Esophagus squamous epithelium (tissue), 5 donors: ENCODE measurements at regions not wholly inside any gene's neighbourhood (a gene's known extent, or its start where the extent isn't known, plus 50 kb on each side); places are given as distances from the start of the nearest gene placed in this dataset.

Experiments used
- DNase-seq: peaks from one replicate; lab custom pipeline; 2025; lab: John Stamatoyannopoulos, UW
- H3K27ac ChIP-seq, 4 donors: fragments of 200-600 bp; sonication (generic); one replicate each; pipeline ENCODE4 v1.5.1; 2016 to 2019; ENCODE audit warnings: mild to moderate bottlenecking in 1 of 4
- H3K27me3 ChIP-seq, 4 donors: fragments of 200-600 bp; sonication (generic); 1 replicate in 3 of 4; 2 replicates in 1 of 4; pipeline versions ENCODE4 v1.5.1 to v1.6.0; 2017 to 2021; ENCODE audit warnings: antibody characterized with exemption in 1 of 4
- H3K36me3 ChIP-seq, 3 donors: fragments of 200-600 bp; sonication (generic); one replicate each; pipeline ENCODE4 v1.5.1; 2016 to 2019
- H3K4me1 ChIP-seq, 3 donors: fragments of 200-600 bp; sonication (generic); one replicate each; pipeline ENCODE4 v1.5.1; 2017 to 2019
- H3K4me3 ChIP-seq, 4 donors: fragments of 200-600 bp; sonication (generic); 1 replicate in 3 of 4; 2 replicates in 1 of 4; pipeline ENCODE4 v1.5.1; 2016 to 2019; ENCODE audit warnings: mild to moderate bottlenecking in 2 of 4, moderate library complexity in 1 of 4
- H3K9me3 ChIP-seq, 3 donors: fragments of 200-600 bp; sonication (generic); one replicate each; pipeline ENCODE4 v1.5.1; 2016 to 2019
- POLR2A ChIP-seq, 4 donors: fragments of 450-650 bp; IDR thresholded peaks; one replicate each; pipeline ENCODE4 v1.6.1; 2017; ENCODE audit warnings: antibody characterized with exemption in 4 of 4, mild to moderate bottlenecking in 4 of 4, moderate library complexity in 3 of 4
- WGBS, 2 donors: methylation state at CpG; one replicate each; pipeline ENCODE4 v1.1.5; 2018; 5-methylcytosine and 5-hydroxymethylcytosine counted together
- intact Hi-C: fragments of 100-400 bp; cut with DNase I; formaldehyde crosslinking; loops from one replicate; pipeline ENCODE4 v1.15.0; 2022
- TF ChIP-seq, protein P1 (sequence below), 6 experiments: fragments of 450-650 bp in 4 of 6; fragments of 200-600 bp in 2 of 6; sonication (generic) in 2 of 6; IDR thresholded peaks; one replicate each; pipeline ENCODE4 v1.5.1; 2016 to 2019; ENCODE audit warnings: antibody characterized with exemption in 6 of 6, mild to moderate bottlenecking in 4 of 6, moderate library complexity in 4 of 6
- donor health status: DM: yes; HTN: yes; CAD: no.

- intact Hi-C loops, result no loop called here
- Histone ChIP-seq H3K4me1 (no peaks in the 10 kb centered on the region), H3K27ac (no peak overlapping the region), H3K36me3 (no peaks in the 10 kb centered on the region), H3K9me3 (no peaks in the 10 kb centered on the region), H3K27me3 (no peaks in the 10 kb centered on the region), H3K4me3 (no peak overlapping the region)
- DNase-seq, result no peak
- WGBS, 2 donors, result 80 to 100% methylated on average over 2 of the region's 2 CpGs
- TF ChIP-seq, protein P1, sequence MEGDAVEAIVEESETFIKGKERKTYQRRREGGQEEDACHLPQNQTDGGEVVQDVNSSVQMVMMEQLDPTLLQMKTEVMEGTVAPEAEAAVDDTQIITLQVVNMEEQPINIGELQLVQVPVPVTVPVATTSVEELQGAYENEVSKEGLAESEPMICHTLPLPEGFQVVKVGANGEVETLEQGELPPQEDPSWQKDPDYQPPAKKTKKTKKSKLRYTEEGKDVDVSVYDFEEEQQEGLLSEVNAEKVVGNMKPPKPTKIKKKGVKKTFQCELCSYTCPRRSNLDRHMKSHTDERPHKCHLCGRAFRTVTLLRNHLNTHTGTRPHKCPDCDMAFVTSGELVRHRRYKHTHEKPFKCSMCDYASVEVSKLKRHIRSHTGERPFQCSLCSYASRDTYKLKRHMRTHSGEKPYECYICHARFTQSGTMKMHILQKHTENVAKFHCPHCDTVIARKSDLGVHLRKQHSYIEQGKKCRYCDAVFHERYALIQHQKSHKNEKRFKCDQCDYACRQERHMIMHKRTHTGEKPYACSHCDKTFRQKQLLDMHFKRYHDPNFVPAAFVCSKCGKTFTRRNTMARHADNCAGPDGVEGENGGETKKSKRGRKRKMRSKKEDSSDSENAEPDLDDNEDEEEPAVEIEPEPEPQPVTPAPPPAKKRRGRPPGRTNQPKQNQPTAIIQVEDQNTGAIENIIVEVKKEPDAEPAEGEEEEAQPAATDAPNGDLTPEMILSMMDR (IDR thresholded peaks at IDR 0.05), result no peak
- TF ChIP-seq POLR2A (IDR thresholded peaks at IDR 0.05), result no peak
Observed at GRCh38 chr10:109426987-109427386, 496.3 kb downstream of the XPNPEP1 start.

DNA sequence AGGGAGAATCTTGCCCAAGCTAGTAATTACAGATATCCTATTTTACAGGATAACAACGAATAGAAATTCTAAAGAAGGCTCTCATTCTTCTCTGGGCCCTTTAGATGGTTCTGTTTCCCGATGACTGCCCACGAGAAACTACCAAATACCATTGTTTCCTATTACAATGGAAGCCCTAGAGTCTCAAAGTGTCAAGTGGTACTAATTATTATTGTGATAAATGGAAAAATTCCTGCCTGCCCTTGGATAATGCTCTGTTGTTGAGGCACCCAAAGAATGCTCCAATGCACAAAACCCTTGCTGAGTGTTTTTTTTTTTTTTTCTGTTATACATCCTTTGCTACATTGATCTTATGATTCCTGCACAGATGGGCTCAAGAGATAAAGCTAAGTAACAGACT, 504.5 kb downstream of the XPNPEP1 start:
- intact Hi-C loops, result no loop called here
- H3K27me3 ChIP-seq, result no peaks in the 10 kb centered on the region
- DNase-seq, result no peak
- no peaks in the 10 kb centered on the region for H3K4me1 ChIP-seq
- H3K36me3 ChIP-seq, result no peaks in the 10 kb centered on the region
- TF ChIP-seq POLR2A (IDR thresholded peaks at IDR 0.05), result no peak
- TF ChIP-seq, protein P1 (IDR thresholded peaks at IDR 0.05), result no peak
- no peak overlapping the region for H3K4me3 ChIP-seq
- no peaks in the 10 kb centered on the region for H3K9me3 ChIP-seq
- no peak overlapping the region for H3K27ac ChIP-seq
- WGBS, 2 donors, result 23 to 38% methylated on average over 3 of the region's 3 CpGs

DNA sequence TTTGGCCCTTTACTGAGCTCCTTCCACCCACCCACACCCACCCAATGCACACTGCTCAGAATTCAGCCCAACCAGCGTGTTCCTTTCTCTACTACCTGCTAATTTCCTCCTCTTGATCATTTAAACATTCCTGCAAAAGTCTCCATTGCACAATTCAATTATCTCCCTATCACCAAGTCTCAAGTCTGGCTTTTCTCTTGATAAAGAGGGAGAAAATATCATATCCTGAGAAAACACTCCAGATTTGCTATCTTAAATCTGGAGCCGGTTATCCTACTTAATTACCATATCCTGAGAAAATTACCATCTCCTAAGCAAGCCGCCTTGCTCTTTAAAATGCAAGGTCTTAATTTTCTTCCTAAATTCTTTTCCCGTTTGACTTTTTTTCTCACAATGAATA, 505.5 kb downstream of the XPNPEP1 start:
- no peaks in the 10 kb centered on the region for H3K9me3 ChIP-seq
- no peak overlapping the region for H3K27ac ChIP-seq
- TF ChIP-seq, protein P1 (IDR thresholded peaks at IDR 0.05), result no peak
- no peak for TF ChIP-seq POLR2A (IDR thresholded peaks at IDR 0.05)
- H3K4me3 ChIP-seq, result no peak overlapping the region
- H3K27me3 ChIP-seq, result no peaks in the 10 kb centered on the region
- intact Hi-C loops, result no loop called here
- DNase-seq, result no peak
- no peaks in the 10 kb centered on the region for H3K36me3 ChIP-seq
- no peaks in the 10 kb centered on the region for H3K4me1 ChIP-seq
- WGBS, 2 donors, result 58 to 65% methylated on average over 4 of the region's 4 CpGs

DNA sequence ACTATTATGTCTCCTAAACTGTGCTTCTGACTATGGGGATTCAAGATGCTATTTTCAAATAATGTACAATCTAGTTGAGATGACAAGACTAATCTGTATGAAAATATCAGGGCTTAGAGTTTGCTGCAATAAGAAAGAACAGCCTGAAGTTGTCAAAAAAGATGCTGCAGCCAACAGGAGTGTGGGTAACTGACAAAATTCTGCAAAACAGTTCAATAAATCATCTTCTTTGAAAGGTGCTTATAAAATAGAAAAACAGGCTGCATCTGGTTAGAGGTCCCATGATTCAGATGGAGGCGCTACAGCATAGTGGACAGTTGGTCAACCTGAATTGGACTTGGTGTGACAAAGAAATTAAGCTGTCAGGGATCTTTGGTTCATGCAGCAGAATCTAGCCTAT, 511.0 kb downstream of the XPNPEP1 start:
- Histone ChIP-seq H3K27ac (no peak overlapping the region), H3K4me1 (no peaks in the 10 kb centered on the region), H3K27me3 (no peaks in the 10 kb centered on the region), H3K4me3 (no peak overlapping the region), H3K9me3 (no peaks in the 10 kb centered on the region), H3K36me3 (no peaks in the 10 kb centered on the region)
- intact Hi-C loops, result no loop called here
- no peak for TF ChIP-seq POLR2A (IDR thresholded peaks at IDR 0.05)
- TF ChIP-seq, protein P1 (IDR thresholded peaks at IDR 0.05), result no peak
- 74 to 75% methylated on average over 1 of the region's 1 CpG for WGBS, 2 donors
- DNase-seq, result no peak

- no peaks in the 10 kb centered on the region for H3K9me3 ChIP-seq
- H3K4me3 ChIP-seq, result no peak overlapping the region
- no peak for DNase-seq
- TF ChIP-seq, protein P1 (IDR thresholded peaks at IDR 0.05), result no peak
- no peak for TF ChIP-seq POLR2A (IDR thresholded peaks at IDR 0.05)
- WGBS, 2 donors, result 28% methylated on average over 3 of the region's 3 CpGs
- H3K4me1 ChIP-seq, result no peaks in the 10 kb centered on the region
- H3K36me3 ChIP-seq, result no peaks in the 10 kb centered on the region
- peak overlapping the region in 1 of 4 donors; percentile 39 for H3K27ac ChIP-seq
- H3K27me3 ChIP-seq, result no peaks in the 10 kb centered on the region
- intact Hi-C loops, result no loop called here
Observed at GRCh38 chr10:109411917-109412316, 511.4 kb downstream of the XPNPEP1 start.
